ENCODE measurements at regions not wholly inside any gene's neighbourhood (a gene's known extent, or its start where the extent isn't known, plus 50 kb on each side); places are given as distances from the start of the nearest gene placed in this dataset.

DNA sequence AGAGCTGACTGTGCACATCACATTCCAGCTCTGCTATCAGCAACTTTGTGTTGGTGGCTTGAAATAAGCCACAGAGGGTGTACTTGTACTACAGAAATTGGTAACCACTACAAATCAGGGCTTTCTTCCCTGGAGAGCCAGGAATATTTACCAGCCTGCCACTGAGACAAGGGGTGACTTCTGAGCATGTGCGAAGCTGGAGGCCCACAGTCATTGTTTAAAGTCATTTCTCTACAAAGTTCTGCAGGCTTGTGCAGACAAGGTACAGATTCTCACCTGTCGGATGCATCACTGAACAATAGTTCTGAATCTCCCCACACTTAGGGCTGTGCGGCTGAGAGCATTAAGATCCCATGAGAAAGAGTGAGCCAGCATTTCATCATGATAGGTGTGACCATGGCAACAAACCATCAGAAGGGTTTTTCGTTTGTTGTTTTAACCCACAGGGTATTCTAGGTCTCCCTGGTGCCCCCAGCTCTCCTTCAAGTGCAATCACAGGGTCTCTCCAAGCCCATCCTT lies 292.8 kb downstream of the CDC5L start:
- TF ChIP-seq, protein P1, sequence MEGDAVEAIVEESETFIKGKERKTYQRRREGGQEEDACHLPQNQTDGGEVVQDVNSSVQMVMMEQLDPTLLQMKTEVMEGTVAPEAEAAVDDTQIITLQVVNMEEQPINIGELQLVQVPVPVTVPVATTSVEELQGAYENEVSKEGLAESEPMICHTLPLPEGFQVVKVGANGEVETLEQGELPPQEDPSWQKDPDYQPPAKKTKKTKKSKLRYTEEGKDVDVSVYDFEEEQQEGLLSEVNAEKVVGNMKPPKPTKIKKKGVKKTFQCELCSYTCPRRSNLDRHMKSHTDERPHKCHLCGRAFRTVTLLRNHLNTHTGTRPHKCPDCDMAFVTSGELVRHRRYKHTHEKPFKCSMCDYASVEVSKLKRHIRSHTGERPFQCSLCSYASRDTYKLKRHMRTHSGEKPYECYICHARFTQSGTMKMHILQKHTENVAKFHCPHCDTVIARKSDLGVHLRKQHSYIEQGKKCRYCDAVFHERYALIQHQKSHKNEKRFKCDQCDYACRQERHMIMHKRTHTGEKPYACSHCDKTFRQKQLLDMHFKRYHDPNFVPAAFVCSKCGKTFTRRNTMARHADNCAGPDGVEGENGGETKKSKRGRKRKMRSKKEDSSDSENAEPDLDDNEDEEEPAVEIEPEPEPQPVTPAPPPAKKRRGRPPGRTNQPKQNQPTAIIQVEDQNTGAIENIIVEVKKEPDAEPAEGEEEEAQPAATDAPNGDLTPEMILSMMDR (IDR thresholded peaks at IDR 0.05), result no peak
- DNase-seq, result no peak
- no peaks in the 10 kb centered on the region for H3K9me3 ChIP-seq
- no peaks in the 10 kb centered on the region for H3K4me1 ChIP-seq (ENCODE audit: low read depth)
- intact Hi-C loops (cut with DNase I, micrococcal nuclease), result no loop called here
- no peak overlapping the region for H3K4me3 ChIP-seq
- ATAC-seq, result no peak
- H3K36me3 ChIP-seq (ENCODE audit: low read depth), result no peaks in the 10 kb centered on the region

DNA sequence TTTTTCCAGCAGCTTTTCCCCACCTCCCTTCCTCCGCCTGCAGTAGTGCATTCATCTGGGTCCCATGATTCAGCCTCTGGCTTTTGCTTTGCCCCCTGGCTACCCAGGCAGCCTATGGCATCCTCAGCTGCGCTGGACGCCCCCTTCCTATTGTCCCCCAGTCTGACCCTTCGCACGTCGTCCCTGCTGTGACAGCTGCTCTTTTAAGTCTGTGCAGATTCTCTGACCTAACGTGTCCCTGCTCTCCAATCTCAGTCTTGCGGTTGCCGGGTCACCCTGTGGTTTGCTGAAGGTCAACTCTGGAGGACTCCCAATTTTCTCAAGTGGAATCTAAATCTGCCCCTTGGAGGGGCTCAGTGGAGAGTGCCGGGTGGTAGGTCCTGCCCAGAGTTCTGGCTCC lies 294.3 kb downstream of the CDC5L start:
- Histone ChIP-seq H3K36me3 (ENCODE audit: low read depth) (no peaks in the 10 kb centered on the region), H3K9me3 (peaks cover 4% of the 10 kb centered on the region), H3K4me3 (no peak overlapping the region), H3K4me1 (ENCODE audit: low read depth) (no peaks in the 10 kb centered on the region)
- TF ChIP-seq, protein P1 (IDR thresholded peaks at IDR 0.05), result no peak
- no peak for ATAC-seq
- no peak for DNase-seq
- intact Hi-C loops (cut with DNase I, micrococcal nuclease), result no loop called here

DNA sequence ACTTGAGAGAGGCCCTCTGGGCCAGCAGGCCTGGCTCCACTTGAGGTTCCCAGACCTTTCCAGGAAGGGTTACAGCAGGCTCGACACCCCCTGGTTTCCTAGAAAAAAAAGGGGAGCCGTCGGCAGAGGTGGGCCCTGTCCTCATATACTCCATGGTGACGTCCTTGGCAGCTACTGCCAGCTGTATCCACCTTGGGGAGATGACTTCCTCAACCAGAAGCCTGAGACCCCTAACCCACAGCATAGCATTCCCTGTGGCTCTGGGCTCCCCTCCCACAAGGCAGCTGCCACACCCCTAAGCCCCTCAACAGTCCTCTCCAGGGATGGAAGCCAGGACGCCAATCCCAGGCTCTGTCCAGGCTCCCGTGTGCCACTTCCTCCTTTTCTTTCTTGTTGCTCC lies 294.8 kb downstream of the CDC5L start:
- no peaks in the 10 kb centered on the region for H3K4me1 ChIP-seq (ENCODE audit: low read depth)
- peaks cover 4% of the 10 kb centered on the region for H3K9me3 ChIP-seq
- ATAC-seq (no peak), DNase-seq (no peak)
- H3K36me3 ChIP-seq (ENCODE audit: low read depth), result no peaks in the 10 kb centered on the region
- no peak overlapping the region for H3K4me3 ChIP-seq
- TF ChIP-seq, protein P1 (IDR thresholded peaks at IDR 0.05), result no peak
- intact Hi-C loops (cut with DNase I, micrococcal nuclease), result no loop called here

DNA sequence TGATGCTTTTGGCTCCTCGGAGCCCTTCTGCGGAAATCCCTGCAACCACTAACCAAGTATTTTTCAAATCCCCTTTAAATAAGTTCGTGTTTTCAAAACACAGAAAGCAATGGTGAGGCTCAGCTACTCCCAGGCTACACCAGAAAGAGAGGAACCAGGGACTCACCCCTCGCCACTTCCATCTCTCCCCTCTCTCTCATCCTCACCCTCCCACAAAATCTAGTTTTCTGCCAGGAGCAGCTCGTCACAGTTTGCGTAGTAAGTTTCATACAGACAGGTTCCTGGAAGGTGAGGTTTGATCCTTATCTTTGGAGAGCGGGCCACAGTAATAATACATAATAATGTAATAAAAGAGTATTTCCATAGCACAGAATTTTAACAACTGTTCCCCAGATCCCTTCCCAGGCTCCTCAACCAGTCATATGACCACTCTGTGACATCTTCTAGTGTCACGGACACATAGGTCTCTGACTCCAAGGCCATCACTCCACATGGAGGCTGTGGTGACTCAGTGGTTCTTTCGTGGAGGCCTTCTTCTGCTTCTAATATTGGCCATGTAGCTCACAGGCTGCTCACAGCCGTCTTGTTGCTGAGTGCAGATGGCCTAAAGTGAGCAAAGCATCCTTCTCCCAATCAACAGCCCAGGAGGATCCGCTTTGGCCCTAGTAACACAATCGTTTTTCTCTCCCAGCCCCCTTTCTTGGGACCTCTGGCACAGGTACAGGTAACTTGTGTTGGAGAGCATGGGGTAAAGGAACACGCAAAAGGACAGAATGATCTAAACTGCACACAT lies 295.7 kb downstream of the CDC5L start:
- Histone ChIP-seq H3K4me1 (ENCODE audit: low read depth) (no peaks in the 10 kb centered on the region), H3K9me3 (peaks cover 4% of the 10 kb centered on the region), H3K36me3 (ENCODE audit: low read depth) (no peaks in the 10 kb centered on the region), H3K4me3 (no peak overlapping the region)
- DNase-seq (no peak), ATAC-seq (no peak)
- intact Hi-C loops (cut with DNase I, micrococcal nuclease), result no loop called here
- TF ChIP-seq, protein P1 (IDR thresholded peaks at IDR 0.05), result no peak

DNA sequence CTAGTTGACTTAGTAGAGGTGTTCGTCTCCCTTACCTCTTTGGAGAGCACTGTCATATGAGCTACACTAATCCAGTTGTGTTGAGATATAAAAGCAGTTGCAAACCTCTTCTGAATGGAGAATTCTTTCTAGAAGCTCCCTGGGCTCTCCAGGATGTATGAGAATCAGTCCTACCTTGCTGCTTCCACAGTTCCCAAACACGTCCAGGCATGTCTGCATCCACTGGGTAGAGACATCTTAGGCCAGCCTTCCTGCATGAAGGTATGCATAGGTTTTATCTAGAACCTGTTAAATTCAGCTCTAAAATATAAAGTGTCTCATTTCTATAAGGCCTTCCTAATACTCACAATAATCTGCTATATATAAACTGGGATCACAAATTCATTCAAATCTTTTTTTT lies 297.7 kb downstream of the CDC5L start:
- TF ChIP-seq, protein P1 (IDR thresholded peaks at IDR 0.05), result no peak
- Histone ChIP-seq H3K9me3 (peaks cover 4% of the 10 kb centered on the region), H3K4me3 (no peak overlapping the region), H3K4me1 (ENCODE audit: low read depth) (no peaks in the 10 kb centered on the region), H3K36me3 (ENCODE audit: low read depth) (no peaks in the 10 kb centered on the region)
- ATAC-seq (no peak), DNase-seq (no peak)
- intact Hi-C loops (cut with DNase I, micrococcal nuclease), result no loop called here

Data from mucosa of descending colon (tissue), 3 donors.